OCI-LY3 (cell line): ENCODE measurements at regions not wholly inside any gene's neighbourhood (a gene's known extent, or its start where the extent isn't known, plus 50 kb on each side); places are given as distances from the start of the nearest gene placed in this dataset.

Experiments
- CTCF ChIP-seq: fragments of 200-600, 300-600 bp; sonication (generic); IDR thresholded peaks from 2 replicates; pipeline ENCODE4 v1.5.1; 2014; ENCODE audit warnings: antibody characterized with exemption, low read length, low read depth
- EZH2phosphoT487 ChIP-seq: fragments of 200-600 bp; shearing (Covaris generic); IDR thresholded peaks from 2 replicates; pipeline ENCODE4 v1.6.1; 2018; ENCODE audit warnings: antibody characterized with exemption, mixed run types, low read depth

GRCh38 chr3:99402755-99403154 lies 235.6 kb upstream of the COL8A1 start:
- no peak for TF ChIP-seq CTCF
- no peak for TF ChIP-seq EZH2phosphoT487
